Right atrium auricular region (tissue), 2 donors: ENCODE measurements at regions not wholly inside any gene's neighbourhood (a gene's known extent, or its start where the extent isn't known, plus 50 kb on each side); places are given as distances from the start of the nearest gene placed in this dataset.

Source experiments
- DNase-seq: peaks from one replicate; pipeline ENCODE4 v3.0.0-alpha.2; 2019; ENCODE audit warnings: low spot score
- H3K27ac ChIP-seq, 2 donors: fragments of 200-600 bp; sonication (generic); 1 replicate in 1 of 2; 2 replicates in 1 of 2; pipeline ENCODE4 v1.5.1; 2016 to 2019
- H3K27me3 ChIP-seq, 2 donors: fragments of 200-600 bp; sonication (generic); one replicate each; pipeline versions ENCODE4 v1.5.1 to v1.6.0; 2017 to 2019
- H3K36me3 ChIP-seq: fragments of 200-600 bp; sonication (generic); one replicate; pipeline ENCODE4 v1.5.1; 2016
- H3K4me1 ChIP-seq, 2 donors: fragments of 200-600 bp; sonication (generic); one replicate each; pipeline versions ENCODE4 v1.5.1 to v1.6.0; 2017 to 2019
- H3K4me3 ChIP-seq, 2 donors: fragments of 200-600 bp; sonication (generic); 1 replicate in 1 of 2; 2 replicates in 1 of 2; pipeline ENCODE4 v1.5.1; 2017 to 2019; ENCODE audit warnings: mild to moderate bottlenecking in 1 of 2, moderate library complexity in 1 of 2
- H3K9me3 ChIP-seq, 2 donors: fragments of 200-600 bp; sonication (generic); one replicate each; pipeline ENCODE4 v1.5.1; 2019
- CTCF ChIP-seq, 2 donors: fragments of 200-600 bp; sonication (generic); IDR thresholded peaks; one replicate each; pipeline ENCODE4 v1.5.1; 2019; ENCODE audit warnings: antibody characterized with exemption in 2 of 2

- no peak for TF ChIP-seq CTCF (IDR thresholded peaks at IDR 0.05)
- H3K4me1 ChIP-seq = no peaks in the 10 kb centered on the region
- no peak overlapping the region for H3K27ac ChIP-seq
Observed at GRCh38 chr17:53696286-53696685, 126.4 kb upstream of the KIF2B start.

GRCh38 chr17:53687324-53687723 is 135.4 kb upstream of the KIF2B start:
- no peak for DNase-seq
- H3K27me3 ChIP-seq = no peaks in the 10 kb centered on the region
- no peaks in the 10 kb centered on the region for H3K9me3 ChIP-seq
- H3K4me1 ChIP-seq = no peaks in the 10 kb centered on the region
- no peak overlapping the region for H3K4me3 ChIP-seq
- no peak for TF ChIP-seq CTCF (IDR thresholded peaks at IDR 0.05)
- no peak overlapping the region for H3K27ac ChIP-seq
- H3K36me3 ChIP-seq = no peaks in the 10 kb centered on the region

More at GRCh38 chr17:53696286-53696685, 126.4 kb upstream of the KIF2B start:
- H3K36me3 ChIP-seq = no peaks in the 10 kb centered on the region
- no peak overlapping the region for H3K4me3 ChIP-seq
- no peaks in the 10 kb centered on the region for H3K27me3 ChIP-seq
- DNase-seq = no peak
- no peaks in the 10 kb centered on the region for H3K9me3 ChIP-seq

DNA sequence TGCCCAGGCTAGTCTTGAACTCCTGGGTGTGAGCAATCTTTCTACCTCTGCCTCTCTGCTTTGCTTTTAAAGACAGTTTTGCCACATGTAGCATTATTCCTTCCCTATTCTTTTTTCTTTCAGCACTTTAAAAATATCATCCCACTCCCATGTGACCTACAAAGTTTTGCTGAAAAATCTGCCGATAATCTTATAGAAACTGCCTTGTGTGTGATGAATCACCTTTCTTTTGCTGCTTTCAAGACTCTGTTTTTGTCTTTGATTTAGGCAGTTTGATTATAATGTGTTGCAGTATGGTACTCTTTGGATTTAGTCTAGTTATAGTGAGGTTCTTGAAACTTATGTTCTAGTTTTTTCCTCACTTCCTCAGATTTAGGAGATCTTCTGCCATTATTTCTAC is 142.0 kb upstream of the KIF2B start:
- Histone ChIP-seq H3K36me3 (no peaks in the 10 kb centered on the region), H3K4me1 (no peaks in the 10 kb centered on the region), H3K9me3 (no peaks in the 10 kb centered on the region), H3K27ac (no peak overlapping the region), H3K27me3 (no peaks in the 10 kb centered on the region), H3K4me3 (no peak overlapping the region)
- no peak for DNase-seq
- no peak for TF ChIP-seq CTCF (IDR thresholded peaks at IDR 0.05)

DNA sequence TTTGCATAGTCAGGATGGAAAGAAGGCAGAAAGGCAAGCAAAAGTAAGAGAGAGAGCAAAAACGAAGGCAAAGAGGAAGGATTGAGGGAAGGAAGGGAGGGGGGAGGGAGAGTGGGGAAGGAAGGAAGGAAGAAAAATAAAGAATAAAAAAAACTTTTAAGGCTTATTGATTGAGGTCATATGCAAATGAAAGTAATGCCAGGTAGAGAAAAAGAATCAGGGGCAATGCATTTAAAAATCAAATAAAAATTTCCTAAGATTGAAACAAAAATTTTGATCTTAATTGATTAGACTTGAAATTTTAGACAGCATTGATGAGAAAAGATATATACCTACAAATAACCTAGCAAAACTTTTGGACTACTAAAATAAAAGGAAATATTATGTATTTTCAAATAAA is 153.9 kb upstream of the KIF2B start:
- H3K27me3 ChIP-seq = no peaks in the 10 kb centered on the region
- no peaks in the 10 kb centered on the region for H3K9me3 ChIP-seq
- H3K4me1 ChIP-seq = no peaks in the 10 kb centered on the region
- no peak for DNase-seq
- H3K27ac ChIP-seq = no peak overlapping the region
- no peaks in the 10 kb centered on the region for H3K36me3 ChIP-seq
- TF ChIP-seq CTCF (IDR thresholded peaks at IDR 0.05) = no peak
- H3K4me3 ChIP-seq = no peak overlapping the region

DNA sequence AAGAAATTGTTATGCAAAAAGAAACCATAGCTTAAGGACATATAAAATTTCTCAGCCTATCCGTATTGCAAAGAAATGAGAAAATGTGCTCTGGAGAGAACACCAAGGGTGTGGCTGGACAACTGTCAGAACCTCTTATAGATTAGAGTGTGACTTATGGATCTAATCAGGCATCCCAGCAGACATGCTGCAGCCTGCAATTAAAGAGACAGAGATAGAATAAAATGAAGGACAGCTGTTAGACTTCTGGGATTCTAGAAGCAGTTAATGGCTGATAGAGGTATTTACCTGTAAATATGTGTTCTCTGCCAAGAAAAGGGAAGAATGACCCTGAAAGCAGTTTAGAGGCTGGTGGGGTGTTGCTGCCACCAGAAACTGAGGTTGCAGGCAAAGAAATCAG is 160.1 kb upstream of the KIF2B start:
- Histone ChIP-seq H3K4me1 (no peaks in the 10 kb centered on the region), H3K27ac (no peak overlapping the region), H3K4me3 (no peak overlapping the region), H3K27me3 (no peaks in the 10 kb centered on the region), H3K9me3 (no peaks in the 10 kb centered on the region), H3K36me3 (no peaks in the 10 kb centered on the region)
- TF ChIP-seq CTCF (IDR thresholded peaks at IDR 0.05) = no peak
- DNase-seq = no peak

DNA sequence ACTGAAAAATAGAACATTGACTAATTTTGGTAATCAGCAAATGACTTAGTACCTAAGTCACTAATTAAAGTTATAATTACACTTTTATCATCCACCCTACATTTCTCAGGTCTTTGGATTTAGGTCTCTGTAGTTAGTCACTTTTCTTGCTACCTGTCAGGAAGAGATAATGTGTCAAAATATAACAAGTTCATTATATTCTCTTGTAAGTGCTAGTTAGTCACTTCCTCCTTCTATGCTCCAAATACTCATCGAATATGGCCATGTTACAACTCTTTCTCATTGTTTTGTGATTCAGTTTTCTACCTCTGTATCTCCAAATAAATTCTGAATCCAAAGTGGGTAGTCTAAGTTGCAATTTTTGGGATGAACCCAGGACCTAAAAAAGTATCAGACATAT is 163.5 kb upstream of the KIF2B start:
- Histone ChIP-seq H3K4me1 (no peaks in the 10 kb centered on the region), H3K4me3 (no peak overlapping the region), H3K36me3 (no peaks in the 10 kb centered on the region), H3K27ac (no peak overlapping the region), H3K9me3 (no peaks in the 10 kb centered on the region), H3K27me3 (no peaks in the 10 kb centered on the region)
- no peak for TF ChIP-seq CTCF (IDR thresholded peaks at IDR 0.05)
- DNase-seq = no peak
